ENCODE measurements at regions not wholly inside any gene's neighbourhood (a gene's known extent, or its start where the extent isn't known, plus 50 kb on each side); places are given as distances from the start of the nearest gene placed in this dataset.

DNA sequence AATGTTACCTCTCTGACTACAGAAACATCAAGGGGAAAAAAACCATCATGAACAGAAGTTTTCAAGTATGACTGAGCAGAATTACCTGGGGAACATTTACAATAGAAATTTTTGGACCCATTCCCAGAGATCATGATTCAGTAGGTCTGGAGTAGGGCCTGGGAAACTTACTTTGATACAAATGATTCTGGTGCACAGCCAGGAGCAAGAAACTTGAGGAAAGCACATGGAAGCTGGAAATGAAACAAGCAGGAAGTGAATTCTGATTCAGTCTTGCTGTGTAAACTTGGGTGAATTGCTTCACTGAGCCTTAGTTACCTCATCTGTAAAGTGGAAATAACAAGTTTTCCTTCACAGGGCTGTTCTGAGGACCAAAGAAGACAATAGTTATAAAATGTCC is 192.5 kb upstream of the TAPT1 start:
- TF ChIP-seq, protein P1, sequence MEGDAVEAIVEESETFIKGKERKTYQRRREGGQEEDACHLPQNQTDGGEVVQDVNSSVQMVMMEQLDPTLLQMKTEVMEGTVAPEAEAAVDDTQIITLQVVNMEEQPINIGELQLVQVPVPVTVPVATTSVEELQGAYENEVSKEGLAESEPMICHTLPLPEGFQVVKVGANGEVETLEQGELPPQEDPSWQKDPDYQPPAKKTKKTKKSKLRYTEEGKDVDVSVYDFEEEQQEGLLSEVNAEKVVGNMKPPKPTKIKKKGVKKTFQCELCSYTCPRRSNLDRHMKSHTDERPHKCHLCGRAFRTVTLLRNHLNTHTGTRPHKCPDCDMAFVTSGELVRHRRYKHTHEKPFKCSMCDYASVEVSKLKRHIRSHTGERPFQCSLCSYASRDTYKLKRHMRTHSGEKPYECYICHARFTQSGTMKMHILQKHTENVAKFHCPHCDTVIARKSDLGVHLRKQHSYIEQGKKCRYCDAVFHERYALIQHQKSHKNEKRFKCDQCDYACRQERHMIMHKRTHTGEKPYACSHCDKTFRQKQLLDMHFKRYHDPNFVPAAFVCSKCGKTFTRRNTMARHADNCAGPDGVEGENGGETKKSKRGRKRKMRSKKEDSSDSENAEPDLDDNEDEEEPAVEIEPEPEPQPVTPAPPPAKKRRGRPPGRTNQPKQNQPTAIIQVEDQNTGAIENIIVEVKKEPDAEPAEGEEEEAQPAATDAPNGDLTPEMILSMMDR (conservative IDR thresholded peaks at IDR 0.05), result no peak
- no peak for TF ChIP-seq EZH2 (IDR thresholded peaks at IDR 0.05; ENCODE audit: low read depth)

Data from PC-9 (cell line).